ENCODE measurements at regions not wholly inside any gene's neighbourhood (a gene's known extent, or its start where the extent isn't known, plus 50 kb on each side); places are given as distances from the start of the nearest gene placed in this dataset.

DNA sequence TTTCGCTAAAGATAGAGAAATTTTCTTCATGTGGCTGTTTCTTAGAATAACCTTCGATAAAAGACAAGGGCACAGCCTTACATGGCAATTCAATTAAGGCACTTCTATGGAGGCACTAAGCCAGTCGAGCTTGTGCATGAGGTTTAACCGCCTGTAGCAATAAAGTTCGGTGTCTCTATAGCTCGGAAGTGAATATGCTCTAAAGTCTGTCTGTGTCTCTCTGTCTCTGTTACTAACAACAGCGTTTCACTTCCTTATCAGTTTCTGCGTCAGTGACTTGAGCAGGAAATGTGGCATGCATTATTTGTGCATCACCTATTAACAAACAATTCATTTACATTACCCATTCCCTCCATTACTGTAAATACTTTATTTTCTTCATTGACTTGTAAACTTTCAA is 365.1 kb upstream of the NETO1 start:
- DNase-seq (ENCODE audit: low read depth) = no peak
- no peak overlapping the region for H3K4me3 ChIP-seq (ENCODE audit: control insufficient read depth, low read depth, low read length)
- TF ChIP-seq, protein P1, sequence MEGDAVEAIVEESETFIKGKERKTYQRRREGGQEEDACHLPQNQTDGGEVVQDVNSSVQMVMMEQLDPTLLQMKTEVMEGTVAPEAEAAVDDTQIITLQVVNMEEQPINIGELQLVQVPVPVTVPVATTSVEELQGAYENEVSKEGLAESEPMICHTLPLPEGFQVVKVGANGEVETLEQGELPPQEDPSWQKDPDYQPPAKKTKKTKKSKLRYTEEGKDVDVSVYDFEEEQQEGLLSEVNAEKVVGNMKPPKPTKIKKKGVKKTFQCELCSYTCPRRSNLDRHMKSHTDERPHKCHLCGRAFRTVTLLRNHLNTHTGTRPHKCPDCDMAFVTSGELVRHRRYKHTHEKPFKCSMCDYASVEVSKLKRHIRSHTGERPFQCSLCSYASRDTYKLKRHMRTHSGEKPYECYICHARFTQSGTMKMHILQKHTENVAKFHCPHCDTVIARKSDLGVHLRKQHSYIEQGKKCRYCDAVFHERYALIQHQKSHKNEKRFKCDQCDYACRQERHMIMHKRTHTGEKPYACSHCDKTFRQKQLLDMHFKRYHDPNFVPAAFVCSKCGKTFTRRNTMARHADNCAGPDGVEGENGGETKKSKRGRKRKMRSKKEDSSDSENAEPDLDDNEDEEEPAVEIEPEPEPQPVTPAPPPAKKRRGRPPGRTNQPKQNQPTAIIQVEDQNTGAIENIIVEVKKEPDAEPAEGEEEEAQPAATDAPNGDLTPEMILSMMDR (IDR thresholded peaks at IDR 0.05; ENCODE audit: control insufficient read depth, insufficient read depth, low read depth, low read length, missing control alignments) = no peak

DNA sequence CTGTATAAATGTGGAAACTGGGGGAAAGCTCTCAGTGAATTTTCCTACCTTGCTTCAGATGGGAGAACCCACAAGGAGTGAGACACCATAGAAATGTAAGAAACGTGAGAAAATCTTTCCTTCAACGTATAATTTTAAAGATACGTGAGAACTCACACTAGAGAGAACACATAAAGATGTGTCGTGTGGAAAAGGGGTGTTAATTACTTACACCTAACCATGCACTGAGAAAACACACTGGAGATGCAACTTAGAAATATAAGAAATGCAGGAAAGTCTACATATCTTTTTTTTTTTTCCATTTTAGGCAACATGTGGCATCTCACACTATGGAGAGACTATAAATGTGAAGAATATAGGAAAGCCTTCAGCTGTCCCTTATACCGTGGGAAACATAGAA is 352.9 kb upstream of the NETO1 start:
- no peak overlapping the region for H3K4me3 ChIP-seq (ENCODE audit: control insufficient read depth, low read depth, low read length)
- DNase-seq (ENCODE audit: low read depth) = no peak
- TF ChIP-seq, protein P1 (IDR thresholded peaks at IDR 0.05; ENCODE audit: control insufficient read depth, insufficient read depth, low read depth, low read length, missing control alignments) = no peak

DNA sequence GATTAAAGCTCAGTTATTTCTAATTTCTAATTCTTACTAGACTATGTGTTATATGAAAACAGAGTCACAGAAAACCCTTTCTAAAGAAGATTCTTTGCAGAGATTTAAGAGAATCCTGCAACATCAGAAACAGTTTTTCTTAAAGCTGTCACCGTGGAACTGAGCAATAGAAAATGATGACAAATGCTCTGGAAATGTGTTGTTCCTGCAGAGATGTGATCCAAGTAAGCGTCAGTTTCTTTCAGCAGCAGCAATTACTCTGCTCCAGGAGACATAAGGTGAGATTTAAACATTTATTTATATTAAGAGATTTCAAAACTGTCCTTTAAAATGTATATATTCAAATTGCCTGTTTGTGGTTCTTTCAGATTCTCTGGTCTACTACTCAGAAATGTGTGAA is 350.5 kb upstream of the NETO1 start:
- H3K4me3 ChIP-seq (ENCODE audit: control insufficient read depth, low read depth, low read length) = no peak overlapping the region
- TF ChIP-seq, protein P1 (IDR thresholded peaks at IDR 0.05; ENCODE audit: control insufficient read depth, insufficient read depth, low read depth, low read length, missing control alignments) = no peak
- DNase-seq (ENCODE audit: low read depth) = no peak

DNA sequence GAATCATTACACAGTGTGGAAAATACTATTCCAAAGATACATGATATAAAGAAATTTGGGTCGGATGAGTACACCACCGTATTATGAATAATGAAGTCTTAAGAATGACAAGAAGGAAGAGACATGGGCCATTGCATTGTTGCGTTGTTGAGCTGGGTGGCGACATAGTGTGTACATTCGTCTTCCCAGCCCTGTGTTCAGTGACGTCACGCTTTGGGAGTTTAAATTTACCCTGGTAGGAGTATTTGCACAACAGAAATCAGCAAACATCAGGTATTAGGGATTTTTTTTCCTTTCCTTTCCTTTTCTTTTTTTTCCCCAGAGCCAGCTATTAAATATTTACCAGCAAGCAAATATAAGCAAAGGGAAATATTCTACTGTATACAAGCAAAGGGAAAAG is 347.2 kb upstream of the NETO1 start:
- no peak for DNase-seq (ENCODE audit: low read depth)
- TF ChIP-seq, protein P1 (IDR thresholded peaks at IDR 0.05; ENCODE audit: control insufficient read depth, insufficient read depth, low read depth, low read length, missing control alignments) = no peak
- H3K4me3 ChIP-seq (ENCODE audit: control insufficient read depth, low read depth, low read length) = no peak overlapping the region

DNA sequence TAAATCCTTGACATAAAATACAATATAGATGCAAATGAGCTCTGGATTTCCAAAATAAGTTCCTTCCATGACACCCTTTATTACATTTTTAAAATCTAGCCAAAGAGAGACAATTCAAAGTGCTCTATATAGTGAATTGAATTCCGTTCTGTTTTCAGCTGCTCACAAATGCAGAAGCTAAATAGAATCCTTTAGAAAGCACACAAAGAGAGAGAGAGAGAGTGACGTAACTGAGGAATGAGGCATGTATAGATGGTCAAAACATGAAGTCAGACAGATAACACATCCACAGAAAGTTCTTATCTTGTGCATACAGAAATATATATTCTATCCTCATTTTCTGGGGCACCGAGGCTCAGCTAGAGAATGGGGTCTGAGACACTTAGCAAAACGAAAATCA is 344.7 kb upstream of the NETO1 start:
- no peak overlapping the region for H3K4me3 ChIP-seq (ENCODE audit: control insufficient read depth, low read depth, low read length)
- TF ChIP-seq, protein P1 (IDR thresholded peaks at IDR 0.05; ENCODE audit: control insufficient read depth, insufficient read depth, low read depth, low read length, missing control alignments) = no peak
- DNase-seq (ENCODE audit: low read depth) = no peak

DNA sequence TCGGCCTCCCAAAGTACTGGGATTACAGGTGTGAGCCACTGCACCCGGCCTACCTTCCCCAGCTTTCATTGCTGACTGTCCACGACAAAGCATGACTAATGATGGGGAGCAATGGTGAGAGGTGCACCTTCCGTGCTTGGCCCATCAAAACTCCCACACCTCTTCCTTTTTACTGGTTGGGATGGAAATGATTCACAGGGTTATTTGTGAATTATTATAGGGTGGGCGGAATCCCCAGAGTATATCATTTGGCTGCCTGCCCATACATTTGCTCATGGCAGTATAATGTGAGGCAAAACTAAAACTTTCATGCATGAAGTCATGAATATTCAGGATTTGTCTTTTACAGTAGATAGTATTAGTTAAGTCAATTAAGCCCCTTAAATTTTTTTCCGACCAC is 334.2 kb upstream of the NETO1 start:
- H3K4me3 ChIP-seq (ENCODE audit: control insufficient read depth, low read depth, low read length) = no peak overlapping the region
- TF ChIP-seq, protein P1 (IDR thresholded peaks at IDR 0.05; ENCODE audit: control insufficient read depth, insufficient read depth, low read depth, low read length, missing control alignments) = no peak
- DNase-seq (ENCODE audit: low read depth) = no peak

DNA sequence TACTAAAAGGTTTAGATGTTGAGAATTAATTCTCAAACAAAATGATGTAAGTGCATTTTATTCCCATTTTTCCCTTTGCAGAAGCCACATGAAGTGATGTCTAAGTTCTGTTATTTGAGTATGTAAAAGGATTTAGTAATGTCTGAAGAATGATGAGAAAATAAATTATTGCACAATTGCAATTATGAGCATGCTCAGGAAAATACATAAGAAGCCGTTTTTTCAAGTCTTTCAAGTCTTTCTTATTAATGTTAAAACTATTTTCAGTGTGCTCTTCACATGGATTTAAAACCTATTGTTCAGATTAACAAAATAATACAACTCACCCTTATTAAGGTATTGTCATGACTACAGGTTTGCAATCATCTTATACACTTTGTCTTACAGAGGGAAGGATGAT is 331.4 kb upstream of the NETO1 start:
- peak; percentile 37 for DNase-seq (ENCODE audit: low read depth)
- no peak overlapping the region for H3K4me3 ChIP-seq (ENCODE audit: control insufficient read depth, low read depth, low read length)
- TF ChIP-seq, protein P1 (IDR thresholded peaks at IDR 0.05; ENCODE audit: control insufficient read depth, insufficient read depth, low read depth, low read length, missing control alignments) = no peak

Data from AG09309 (cell line).